Cardiac fibroblast (primary cell): ENCODE measurements at regions not wholly inside any gene's neighbourhood (a gene's known extent, or its start where the extent isn't known, plus 50 kb on each side); places are given as distances from the start of the nearest gene placed in this dataset.

Experiments used
- DNase-seq, 2 donors: peaks; one replicate each; pipeline versions ENCODE4 v3.0.0 to v3.0.0-alpha.2; 2010; ENCODE audit warnings: low read depth in 2 of 2
- H3K4me3 ChIP-seq, 2 donors: replicated peaks in 1 of 2; 1 replicate in 1 of 2; 2 replicates in 1 of 2; pipeline ENCODE4 v1.5.1; 2011; ENCODE audit warnings: low read depth in 2 of 2, low read length in 2 of 2, mild to moderate bottlenecking in 2 of 2, moderate library complexity in 1 of 2
- CTCF ChIP-seq: IDR thresholded peaks from one replicate; pipeline ENCODE4 v1.5.1; 2011; ENCODE audit warnings: low read depth, mild to moderate bottlenecking, low read length, inconsistent platforms

DNA sequence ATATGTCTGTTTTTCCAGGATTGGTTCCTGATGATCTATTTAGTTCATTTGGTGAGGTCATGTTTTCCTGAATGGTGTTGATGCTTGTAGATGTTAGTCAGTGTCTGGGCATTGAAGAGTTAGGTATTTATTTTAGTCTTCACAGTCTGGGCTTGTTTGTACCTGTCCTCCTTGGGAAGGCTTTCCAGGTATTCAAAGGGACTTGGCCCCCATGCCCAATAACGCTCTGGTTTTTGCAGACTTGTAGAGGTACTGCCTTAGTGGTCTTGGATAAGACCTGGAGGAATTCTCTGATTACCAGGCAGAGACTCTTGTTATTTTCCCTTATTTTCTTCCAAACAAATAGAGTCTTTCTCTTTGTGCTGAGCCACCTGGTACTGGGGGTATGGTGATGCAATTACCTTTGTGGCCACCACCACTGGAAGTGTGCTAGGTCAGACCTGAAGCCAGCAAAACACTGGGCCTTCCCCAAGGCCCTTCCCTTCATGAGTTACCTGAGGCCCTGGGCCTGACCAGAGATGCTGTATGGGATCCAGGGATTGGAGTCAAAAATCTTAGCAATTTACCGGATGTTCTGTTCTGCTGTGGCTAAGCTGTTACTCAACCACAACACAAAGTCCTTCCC is 63.3 kb upstream of the RXFP1 start:
- no peak for TF ChIP-seq CTCF

DNA sequence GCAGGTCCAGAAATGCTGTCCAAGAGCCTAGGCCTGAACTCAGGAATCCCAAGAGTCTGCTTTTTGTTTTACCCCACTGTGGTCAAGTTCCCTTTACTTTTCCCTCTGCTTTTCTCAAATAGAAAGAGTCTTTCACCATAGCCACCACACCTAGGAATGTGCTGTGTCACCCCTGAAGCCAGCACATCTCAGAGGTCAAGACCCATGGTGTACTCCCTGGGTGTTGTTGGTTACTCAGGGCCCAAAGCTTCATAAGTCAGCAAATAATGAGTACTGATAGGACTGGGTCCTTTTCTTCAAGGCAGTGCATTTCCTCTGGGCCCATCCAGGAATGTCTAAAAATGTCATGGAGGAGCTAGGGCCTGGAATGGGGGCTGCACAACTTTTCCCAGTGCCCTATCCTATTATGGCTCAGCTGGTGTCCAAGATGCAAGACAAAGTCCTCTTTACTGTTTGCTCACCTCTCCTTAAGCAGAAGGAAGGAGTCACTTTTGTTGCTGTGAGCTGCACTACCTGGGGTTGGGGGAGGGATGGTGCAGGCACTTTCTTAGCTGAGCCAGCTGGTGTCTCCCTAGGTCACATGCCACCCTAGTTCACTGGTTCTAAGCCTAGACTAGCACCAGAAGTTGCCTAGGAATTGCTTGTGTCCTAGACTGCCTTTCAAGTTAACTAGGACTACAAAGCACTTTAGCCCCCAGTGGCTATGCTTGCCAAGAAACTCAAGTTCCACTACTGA is 62.4 kb upstream of the RXFP1 start:
- no peak overlapping the region for H3K4me3 ChIP-seq
- no peak for TF ChIP-seq CTCF
- DNase-seq, result peak in 1 of 2 donors; percentile 36

More for the DNA sequence above, 63.3 kb upstream of the RXFP1 start:
- H3K4me3 ChIP-seq, result no peak overlapping the region
- DNase-seq, result no peak

DNA sequence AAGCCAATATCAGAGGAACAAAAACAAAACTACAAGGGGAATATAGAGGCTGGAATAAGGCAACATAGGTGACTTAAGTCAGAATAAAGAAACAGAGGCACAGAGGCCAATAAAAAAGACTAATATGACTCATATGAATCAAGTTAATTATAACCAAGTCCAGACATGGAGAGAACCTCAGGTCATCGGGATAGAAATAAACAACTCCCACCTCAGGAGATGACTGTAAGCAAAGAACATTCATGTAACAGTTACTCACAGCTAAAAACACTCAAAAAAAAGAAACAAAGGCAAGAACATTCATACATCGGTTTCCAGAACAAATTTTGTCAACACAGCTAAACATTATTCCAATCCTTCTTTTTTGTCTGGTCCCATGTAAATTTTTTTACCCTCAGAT is 60.3 kb upstream of the RXFP1 start:
- H3K4me3 ChIP-seq, result no peak overlapping the region
- no peak for TF ChIP-seq CTCF
- DNase-seq, result no peak

DNA sequence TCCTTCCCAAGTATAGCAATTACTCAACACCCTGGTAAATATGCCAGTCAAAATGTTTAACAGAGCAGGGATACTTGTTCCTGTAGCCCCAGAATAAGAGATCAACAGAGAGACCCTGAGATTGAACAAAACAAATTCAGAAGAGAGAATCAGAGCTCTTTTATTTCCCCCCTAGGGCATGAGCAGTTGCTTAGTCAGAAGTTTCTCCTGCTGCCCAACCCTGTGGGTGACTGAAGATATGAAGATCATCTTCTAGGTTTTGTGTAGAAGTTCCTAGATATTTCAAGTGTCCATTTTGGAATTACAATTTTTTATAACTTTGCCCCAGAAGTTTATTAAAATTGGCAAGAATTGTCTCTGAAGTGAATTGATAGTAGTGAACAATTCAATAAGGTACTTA is 59.1 kb upstream of the RXFP1 start:
- DNase-seq, result no peak
- TF ChIP-seq CTCF, result no peak
- H3K4me3 ChIP-seq, result no peak overlapping the region
